Ishikawa (cell line): ENCODE measurements at regions not wholly inside any gene's neighbourhood (a gene's known extent, or its start where the extent isn't known, plus 50 kb on each side); places are given as distances from the start of the nearest gene placed in this dataset.

ENCODE experiments used
- CEBPB ChIP-seq: IDR thresholded peaks from 2 replicates; pipeline ENCODE4 v1.6.1; 2012
- CREB1 ChIP-seq: IDR thresholded peaks from 2 replicates; pipeline ENCODE4 v1.6.1; 2012; ENCODE audit warnings: low read depth
- EGR1 ChIP-seq: IDR thresholded peaks from 2 replicates; pipeline ENCODE4 v1.6.1; 2012
- EP300 ChIP-seq: IDR thresholded peaks from 2 replicates; pipeline ENCODE4 v1.6.1; 2012; ENCODE audit warnings: borderline replicate concordance
- FOXM1 ChIP-seq: IDR thresholded peaks from 2 replicates; pipeline ENCODE4 v1.6.1; 2012; ENCODE audit warnings: low read depth, borderline replicate concordance
- NFIC ChIP-seq: IDR thresholded peaks from 2 replicates; pipeline ENCODE4 v1.6.1; 2012
- RAD21 ChIP-seq: IDR thresholded peaks from 2 replicates; pipeline ENCODE4 v1.6.1; 2012; ENCODE audit warnings: low read depth
- TAF1 ChIP-seq: IDR thresholded peaks from 2 replicates; pipeline ENCODE4 v1.6.1; 2012; ENCODE audit warnings: low read depth, mild to moderate bottlenecking
- TCF12 ChIP-seq: IDR thresholded peaks from 2 replicates; pipeline ENCODE4 v1.6.1; 2012; ENCODE audit warnings: low read depth
- TEAD4 ChIP-seq: IDR thresholded peaks from 2 replicates; pipeline ENCODE4 v1.6.1; 2012
- YY1 ChIP-seq: IDR thresholded peaks from 2 replicates; pipeline ENCODE4 v1.6.1; 2012; ENCODE audit warnings: low read depth
- ZBTB7A ChIP-seq: IDR thresholded peaks from 2 replicates; pipeline ENCODE4 v1.6.1; 2012; ENCODE audit warnings: low read depth
- TF ChIP-seq, protein P1 (sequence below): IDR thresholded peaks from 2 replicates; pipeline ENCODE4 v1.6.1; 2012
- TF ChIP-seq, protein P2 (sequence below): IDR thresholded peaks from 2 replicates; pipeline ENCODE4 v1.6.1; 2012
- TF ChIP-seq, protein P3 (sequence below): IDR thresholded peaks from 2 replicates; pipeline ENCODE4 v1.6.1; 2012; ENCODE audit warnings: low read depth, mild to moderate bottlenecking

DNA sequence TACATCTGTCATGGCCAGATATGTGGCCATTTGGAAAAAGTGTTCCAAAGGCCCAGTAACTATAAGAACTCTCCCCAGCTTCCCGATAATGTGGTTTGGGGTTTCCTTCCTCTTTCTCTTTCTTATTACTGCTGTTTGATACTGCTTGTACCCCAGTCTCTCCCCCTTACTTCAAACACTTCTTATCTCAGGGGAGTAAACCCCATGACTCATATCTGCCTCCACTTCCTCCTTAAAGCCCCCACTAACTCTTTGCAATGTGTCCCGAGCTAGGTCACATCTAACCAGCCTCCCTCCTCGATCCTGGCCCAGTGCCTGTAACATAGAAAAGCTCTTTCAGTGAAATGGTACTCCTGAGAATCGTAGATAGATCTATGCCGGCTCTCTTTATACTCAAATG is 82.4 kb upstream of the STARD13 start:
- TF ChIP-seq EGR1 (no peak), NFIC (no peak), CEBPB (no peak)

DNA sequence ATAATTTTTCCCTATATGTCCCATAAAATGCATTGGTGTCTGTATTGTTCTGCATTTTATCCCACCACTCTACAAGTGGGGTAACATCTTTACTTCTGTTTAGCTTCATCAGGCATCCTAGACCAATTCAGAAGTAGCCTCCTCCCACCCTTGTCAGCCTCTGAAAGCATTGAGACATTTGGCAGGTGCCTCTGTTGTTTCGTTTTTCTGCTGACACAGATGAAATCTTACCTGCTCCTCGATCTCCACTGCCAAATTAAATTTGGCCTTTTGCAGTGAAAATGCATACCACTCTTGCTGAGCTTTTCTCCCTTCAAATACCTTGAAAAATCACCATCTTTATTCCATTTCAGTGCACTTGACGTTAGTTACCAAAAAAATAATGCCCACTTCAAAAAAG is 83.5 kb upstream of the STARD13 start:
- TF ChIP-seq FOXM1 (no peak), YY1 (no peak), CREB1 (no peak), TEAD4 (no peak), EGR1 (no peak), NFIC (no peak), CEBPB (no peak), ZBTB7A (no peak), EP300 (no peak), RAD21 (no peak), TCF12 (no peak)
- TF ChIP-seq, protein P1, sequence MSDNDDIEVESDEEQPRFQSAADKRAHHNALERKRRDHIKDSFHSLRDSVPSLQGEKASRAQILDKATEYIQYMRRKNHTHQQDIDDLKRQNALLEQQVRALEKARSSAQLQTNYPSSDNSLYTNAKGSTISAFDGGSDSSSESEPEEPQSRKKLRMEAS: no peak
- TF ChIP-seq, protein P2, sequence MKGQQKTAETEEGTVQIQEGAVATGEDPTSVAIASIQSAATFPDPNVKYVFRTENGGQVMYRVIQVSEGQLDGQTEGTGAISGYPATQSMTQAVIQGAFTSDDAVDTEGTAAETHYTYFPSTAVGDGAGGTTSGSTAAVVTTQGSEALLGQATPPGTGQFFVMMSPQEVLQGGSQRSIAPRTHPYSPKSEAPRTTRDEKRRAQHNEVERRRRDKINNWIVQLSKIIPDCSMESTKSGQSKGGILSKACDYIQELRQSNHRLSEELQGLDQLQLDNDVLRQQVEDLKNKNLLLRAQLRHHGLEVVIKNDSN: no peak

DNA sequence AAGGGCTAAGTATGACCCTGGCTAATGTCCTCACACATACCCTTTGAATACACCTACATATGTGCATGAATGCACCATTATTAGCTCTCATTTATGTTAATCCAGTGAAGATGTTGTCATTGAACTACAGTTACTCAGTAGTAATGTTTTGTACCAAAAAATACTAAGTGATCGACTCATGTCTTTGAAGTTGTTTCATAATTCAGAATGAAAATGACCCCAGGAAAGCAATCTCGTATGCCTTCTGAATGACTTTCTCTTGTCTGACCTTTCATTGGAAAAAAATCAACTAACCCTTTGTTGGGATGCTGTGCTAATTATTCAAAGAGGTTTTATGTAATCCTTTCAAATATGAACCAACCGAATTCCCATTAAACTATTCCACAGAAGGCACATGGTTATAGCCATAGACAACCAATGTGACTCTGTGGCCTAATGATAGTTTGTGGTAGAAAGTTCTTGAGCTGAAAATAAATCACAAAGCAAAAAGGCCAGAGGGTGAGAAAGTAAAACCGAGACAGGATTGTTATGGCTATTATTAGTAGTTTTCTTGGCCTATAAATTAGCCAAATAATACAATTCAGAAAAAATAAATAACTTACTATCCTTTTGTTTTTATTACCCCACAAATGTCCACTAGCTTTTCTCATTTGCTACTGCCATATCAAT is 86.8 kb upstream of the STARD13 start:
- no peak for TF ChIP-seq CREB1

DNA sequence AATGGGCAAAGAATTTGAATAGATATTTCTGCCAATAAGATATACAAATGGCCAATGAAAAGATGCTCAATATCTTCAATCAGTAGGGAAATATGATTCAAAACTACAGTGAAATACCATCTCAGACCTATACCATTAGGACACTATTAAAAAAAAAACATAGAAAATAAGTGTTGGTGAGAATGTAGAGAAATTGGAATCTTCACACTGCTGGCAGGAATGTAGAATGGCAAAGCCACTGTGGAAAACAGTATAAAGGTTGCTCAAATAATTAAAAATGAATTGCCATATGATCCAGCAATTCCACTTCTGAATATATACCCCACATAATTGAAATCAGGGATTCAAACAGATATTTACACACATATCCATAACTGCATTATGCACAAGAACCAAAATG is 88.1 kb upstream of the STARD13 start:
- TF ChIP-seq, protein P3, sequence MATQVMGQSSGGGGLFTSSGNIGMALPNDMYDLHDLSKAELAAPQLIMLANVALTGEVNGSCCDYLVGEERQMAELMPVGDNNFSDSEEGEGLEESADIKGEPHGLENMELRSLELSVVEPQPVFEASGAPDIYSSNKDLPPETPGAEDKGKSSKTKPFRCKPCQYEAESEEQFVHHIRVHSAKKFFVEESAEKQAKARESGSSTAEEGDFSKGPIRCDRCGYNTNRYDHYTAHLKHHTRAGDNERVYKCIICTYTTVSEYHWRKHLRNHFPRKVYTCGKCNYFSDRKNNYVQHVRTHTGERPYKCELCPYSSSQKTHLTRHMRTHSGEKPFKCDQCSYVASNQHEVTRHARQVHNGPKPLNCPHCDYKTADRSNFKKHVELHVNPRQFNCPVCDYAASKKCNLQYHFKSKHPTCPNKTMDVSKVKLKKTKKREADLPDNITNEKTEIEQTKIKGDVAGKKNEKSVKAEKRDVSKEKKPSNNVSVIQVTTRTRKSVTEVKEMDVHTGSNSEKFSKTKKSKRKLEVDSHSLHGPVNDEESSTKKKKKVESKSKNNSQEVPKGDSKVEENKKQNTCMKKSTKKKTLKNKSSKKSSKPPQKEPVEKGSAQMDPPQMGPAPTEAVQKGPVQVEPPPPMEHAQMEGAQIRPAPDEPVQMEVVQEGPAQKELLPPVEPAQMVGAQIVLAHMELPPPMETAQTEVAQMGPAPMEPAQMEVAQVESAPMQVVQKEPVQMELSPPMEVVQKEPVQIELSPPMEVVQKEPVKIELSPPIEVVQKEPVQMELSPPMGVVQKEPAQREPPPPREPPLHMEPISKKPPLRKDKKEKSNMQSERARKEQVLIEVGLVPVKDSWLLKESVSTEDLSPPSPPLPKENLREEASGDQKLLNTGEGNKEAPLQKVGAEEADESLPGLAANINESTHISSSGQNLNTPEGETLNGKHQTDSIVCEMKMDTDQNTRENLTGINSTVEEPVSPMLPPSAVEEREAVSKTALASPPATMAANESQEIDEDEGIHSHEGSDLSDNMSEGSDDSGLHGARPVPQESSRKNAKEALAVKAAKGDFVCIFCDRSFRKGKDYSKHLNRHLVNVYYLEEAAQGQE: no peak
- TF ChIP-seq CREB1: no peak
- TF ChIP-seq, protein P1: no peak
- no peak for TF ChIP-seq EGR1
- no peak for TF ChIP-seq TEAD4
- no peak for TF ChIP-seq TCF12
- no peak for TF ChIP-seq NFIC
- no peak for TF ChIP-seq EP300
- no peak for TF ChIP-seq RAD21
- TF ChIP-seq, protein P2: no peak
- TF ChIP-seq CEBPB: no peak
- no peak for TF ChIP-seq ZBTB7A
- no peak for TF ChIP-seq YY1
- TF ChIP-seq FOXM1: no peak
- no peak for TF ChIP-seq TAF1

DNA sequence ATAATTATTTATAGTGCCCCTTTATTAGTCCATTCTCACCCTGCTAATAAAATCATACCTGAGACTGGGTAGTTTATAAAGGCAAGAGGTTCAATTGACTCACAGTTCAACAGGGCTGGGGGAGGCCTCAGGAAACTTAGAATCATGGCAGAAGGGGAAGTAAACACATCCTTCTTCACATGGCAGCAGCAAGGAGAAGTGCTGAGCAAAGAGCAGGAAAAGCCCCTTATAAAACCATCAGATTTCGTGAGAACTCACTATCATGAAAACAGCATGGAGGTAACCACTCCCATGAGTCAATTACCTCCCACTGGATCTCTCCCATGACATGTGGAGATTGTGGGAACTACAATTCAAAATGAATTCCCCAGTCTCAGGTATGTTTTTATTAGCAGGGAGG is 89.9 kb upstream of the STARD13 start:
- TF ChIP-seq NFIC (no peak), YY1 (no peak), EP300 (no peak), RAD21 (no peak), FOXM1 (no peak), CREB1 (no peak), EGR1 (no peak), CEBPB (no peak), TCF12 (no peak), TEAD4 (no peak), TAF1 (no peak), ZBTB7A (no peak)
- TF ChIP-seq, protein P2: no peak
- TF ChIP-seq, protein P3: no peak
- TF ChIP-seq, protein P1: no peak

DNA sequence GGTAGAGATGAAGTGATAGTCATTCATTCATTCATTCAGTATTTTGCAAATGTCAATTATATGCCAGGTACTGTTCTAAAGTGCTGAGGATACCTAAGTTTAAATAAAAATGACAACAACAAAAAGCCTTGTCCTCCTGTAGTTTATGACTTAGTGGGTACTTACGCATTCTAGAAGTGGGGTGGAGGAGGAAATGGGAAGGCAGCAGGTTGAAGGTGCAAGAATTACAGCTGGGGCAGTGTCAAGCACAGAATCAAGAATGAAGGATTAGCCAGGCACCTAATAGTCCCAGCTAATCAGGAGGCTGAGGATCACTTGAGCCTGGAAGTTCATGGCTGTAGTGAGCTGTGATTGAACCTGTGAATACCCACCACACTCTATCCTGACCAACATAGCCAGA is 90.7 kb upstream of the STARD13 start:
- TF ChIP-seq TCF12: no peak
- no peak for TF ChIP-seq FOXM1
- no peak for TF ChIP-seq EP300
- TF ChIP-seq, protein P1: no peak
- TF ChIP-seq CREB1: no peak
- TF ChIP-seq, protein P3: no peak
- no peak for TF ChIP-seq RAD21
- TF ChIP-seq NFIC: no peak
- TF ChIP-seq EGR1: no peak
